ENCODE measurements at regions not wholly inside any gene's neighbourhood (a gene's known extent, or its start where the extent isn't known, plus 50 kb on each side); places are given as distances from the start of the nearest gene placed in this dataset.

- POLR2A ChIA-PET: no interaction called here
- H3K9me3 ChIP-seq (ENCODE audit: control insufficient read depth in 1 of 2, insufficient read depth in 1 of 2, low read depth in 1 of 2, low read length in 2 of 2): no peaks in the 10 kb centered on the region
Observed at GRCh38 chr1:193406901-193407300, 220.5 kb upstream of the B3GALT2 start.

More at GRCh38 chr1:193406901-193407300, 220.5 kb upstream of the B3GALT2 start:
- Histone ChIP-seq H4K20me1 (ENCODE audit: insufficient read depth) (no peaks in the 10 kb centered on the region), H3K27me3 (ENCODE audit: insufficient read depth, low read length) (no peaks in the 10 kb centered on the region), H3K4me1 (ENCODE audit: control insufficient read depth in 1 of 2, insufficient read depth in 2 of 2, low read length in 2 of 2) (no peaks in the 10 kb centered on the region), H3K4me2 (ENCODE audit: low read length) (no peak overlapping the region), H3K9me2 (ENCODE audit: insufficient read depth) (no peaks in the 10 kb centered on the region), H3K36me3 (ENCODE audit: control insufficient read depth in 1 of 2, insufficient read depth in 2 of 2, low read length in 2 of 2) (no peaks in the 10 kb centered on the region), H2AFZ (ENCODE audit: low read depth, low read length, poor library complexity, severe bottlenecking) (no peak overlapping the region), H3K79me2 (ENCODE audit: insufficient read depth, low read length) (no peaks in the 10 kb centered on the region), H3K27ac (ENCODE audit: low read depth, low read length) (no peak overlapping the region), H3K9ac (ENCODE audit: low read length) (no peak overlapping the region), H3K4me3 (replicated peaks in 1 of 2; ENCODE audit: low read depth in 1 of 2, low read length in 2 of 2) (no peak overlapping the region)
- intact Hi-C loops (cut with micrococcal nuclease): loop anchor here (2.0 kb wide), 2 partner anchors 348 to 888 kb away; no protein-coding TSS in a partner anchor
- CTCF ChIA-PET: no interaction called here
- no TSS peak for BruUV-seq (replicated peaks)
- RAD21 ChIA-PET (ENCODE audit: low non-redundant PET in 1 of 2, low total read pairs in 2 of 2, uncharacterized antibody in 2 of 2, unreplicated experiment in 2 of 2): no interaction called here
- ATAC-seq (peak; percentile 74), DNase-seq (ENCODE audit: low read depth, low spot score) (peak; percentile 19)
- no peak for TF ChIP-seq JUND (IDR thresholded peaks at IDR 0.05)
- TF ChIP-seq POLR2AphosphoS5 (IDR thresholded peaks at IDR 0.05; ENCODE audit: low read depth, low read length): no peak
- TF ChIP-seq EZH2 (IDR thresholded peaks at IDR 0.05): no peak
- TF ChIP-seq ATF3 (IDR thresholded peaks at IDR 0.05): no peak
- TF ChIP-seq, protein P1, sequence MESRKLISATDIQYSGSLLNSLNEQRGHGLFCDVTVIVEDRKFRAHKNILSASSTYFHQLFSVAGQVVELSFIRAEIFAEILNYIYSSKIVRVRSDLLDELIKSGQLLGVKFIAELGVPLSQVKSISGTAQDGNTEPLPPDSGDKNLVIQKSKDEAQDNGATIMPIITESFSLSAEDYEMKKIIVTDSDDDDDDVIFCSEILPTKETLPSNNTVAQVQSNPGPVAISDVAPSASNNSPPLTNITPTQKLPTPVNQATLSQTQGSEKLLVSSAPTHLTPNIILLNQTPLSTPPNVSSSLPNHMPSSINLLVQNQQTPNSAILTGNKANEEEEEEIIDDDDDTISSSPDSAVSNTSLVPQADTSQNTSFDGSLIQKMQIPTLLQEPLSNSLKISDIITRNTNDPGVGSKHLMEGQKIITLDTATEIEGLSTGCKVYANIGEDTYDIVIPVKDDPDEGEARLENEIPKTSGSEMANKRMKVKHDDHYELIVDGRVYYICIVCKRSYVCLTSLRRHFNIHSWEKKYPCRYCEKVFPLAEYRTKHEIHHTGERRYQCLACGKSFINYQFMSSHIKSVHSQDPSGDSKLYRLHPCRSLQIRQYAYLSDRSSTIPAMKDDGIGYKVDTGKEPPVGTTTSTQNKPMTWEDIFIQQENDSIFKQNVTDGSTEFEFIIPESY (IDR thresholded peaks at IDR 0.05; ENCODE audit: extremely low read depth, insufficient replicate concordance, low read length): no peak
- TF ChIP-seq CBX3 (IDR thresholded peaks at IDR 0.05; ENCODE audit: low read depth): no peak
- TF ChIP-seq MAX (IDR thresholded peaks at IDR 0.05): no peak
- no peak for TF ChIP-seq ELF1 (IDR thresholded peaks at IDR 0.05; ENCODE audit: borderline replicate concordance, low read depth)
- TF ChIP-seq, protein P2, sequence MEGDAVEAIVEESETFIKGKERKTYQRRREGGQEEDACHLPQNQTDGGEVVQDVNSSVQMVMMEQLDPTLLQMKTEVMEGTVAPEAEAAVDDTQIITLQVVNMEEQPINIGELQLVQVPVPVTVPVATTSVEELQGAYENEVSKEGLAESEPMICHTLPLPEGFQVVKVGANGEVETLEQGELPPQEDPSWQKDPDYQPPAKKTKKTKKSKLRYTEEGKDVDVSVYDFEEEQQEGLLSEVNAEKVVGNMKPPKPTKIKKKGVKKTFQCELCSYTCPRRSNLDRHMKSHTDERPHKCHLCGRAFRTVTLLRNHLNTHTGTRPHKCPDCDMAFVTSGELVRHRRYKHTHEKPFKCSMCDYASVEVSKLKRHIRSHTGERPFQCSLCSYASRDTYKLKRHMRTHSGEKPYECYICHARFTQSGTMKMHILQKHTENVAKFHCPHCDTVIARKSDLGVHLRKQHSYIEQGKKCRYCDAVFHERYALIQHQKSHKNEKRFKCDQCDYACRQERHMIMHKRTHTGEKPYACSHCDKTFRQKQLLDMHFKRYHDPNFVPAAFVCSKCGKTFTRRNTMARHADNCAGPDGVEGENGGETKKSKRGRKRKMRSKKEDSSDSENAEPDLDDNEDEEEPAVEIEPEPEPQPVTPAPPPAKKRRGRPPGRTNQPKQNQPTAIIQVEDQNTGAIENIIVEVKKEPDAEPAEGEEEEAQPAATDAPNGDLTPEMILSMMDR (IDR thresholded peaks at IDR 0.05 in 2 of 3, conservative IDR thresholded peaks at IDR 0.05 in 1 of 3; ENCODE audit: borderline replicate concordance in 1 of 3, insufficient read depth in 1 of 3, low read depth in 2 of 3, low read length in 2 of 3): peak; percentile 47 to 77 (median 65); a peak in 5 of 6 replicates
- no peak for TF ChIP-seq YY1 (IDR thresholded peaks at IDR 0.05; ENCODE audit: extremely low read depth, insufficient replicate concordance, low read depth, low read length)
- no peak for TF ChIP-seq SIN3A (IDR thresholded peaks at IDR 0.05; ENCODE audit: low read depth)
- TF ChIP-seq ZFX (IDR thresholded peaks at IDR 0.05): no peak
- no peak for TF ChIP-seq EZH2phosphoT487 (IDR thresholded peaks at IDR 0.05; ENCODE audit: borderline replicate concordance)
- TF ChIP-seq, protein P3, sequence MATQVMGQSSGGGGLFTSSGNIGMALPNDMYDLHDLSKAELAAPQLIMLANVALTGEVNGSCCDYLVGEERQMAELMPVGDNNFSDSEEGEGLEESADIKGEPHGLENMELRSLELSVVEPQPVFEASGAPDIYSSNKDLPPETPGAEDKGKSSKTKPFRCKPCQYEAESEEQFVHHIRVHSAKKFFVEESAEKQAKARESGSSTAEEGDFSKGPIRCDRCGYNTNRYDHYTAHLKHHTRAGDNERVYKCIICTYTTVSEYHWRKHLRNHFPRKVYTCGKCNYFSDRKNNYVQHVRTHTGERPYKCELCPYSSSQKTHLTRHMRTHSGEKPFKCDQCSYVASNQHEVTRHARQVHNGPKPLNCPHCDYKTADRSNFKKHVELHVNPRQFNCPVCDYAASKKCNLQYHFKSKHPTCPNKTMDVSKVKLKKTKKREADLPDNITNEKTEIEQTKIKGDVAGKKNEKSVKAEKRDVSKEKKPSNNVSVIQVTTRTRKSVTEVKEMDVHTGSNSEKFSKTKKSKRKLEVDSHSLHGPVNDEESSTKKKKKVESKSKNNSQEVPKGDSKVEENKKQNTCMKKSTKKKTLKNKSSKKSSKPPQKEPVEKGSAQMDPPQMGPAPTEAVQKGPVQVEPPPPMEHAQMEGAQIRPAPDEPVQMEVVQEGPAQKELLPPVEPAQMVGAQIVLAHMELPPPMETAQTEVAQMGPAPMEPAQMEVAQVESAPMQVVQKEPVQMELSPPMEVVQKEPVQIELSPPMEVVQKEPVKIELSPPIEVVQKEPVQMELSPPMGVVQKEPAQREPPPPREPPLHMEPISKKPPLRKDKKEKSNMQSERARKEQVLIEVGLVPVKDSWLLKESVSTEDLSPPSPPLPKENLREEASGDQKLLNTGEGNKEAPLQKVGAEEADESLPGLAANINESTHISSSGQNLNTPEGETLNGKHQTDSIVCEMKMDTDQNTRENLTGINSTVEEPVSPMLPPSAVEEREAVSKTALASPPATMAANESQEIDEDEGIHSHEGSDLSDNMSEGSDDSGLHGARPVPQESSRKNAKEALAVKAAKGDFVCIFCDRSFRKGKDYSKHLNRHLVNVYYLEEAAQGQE (IDR thresholded peaks at IDR 0.05; ENCODE audit: low read depth): no peak
- peak; percentile 65 for TF ChIP-seq RAD21 (IDR thresholded peaks at IDR 0.05; ENCODE audit: low read depth)
- no peak for TF ChIP-seq TCF7L2 (IDR thresholded peaks at IDR 0.05; ENCODE audit: borderline replicate concordance, extremely low read depth, insufficient read depth, insufficient read length)
- no peak for TF ChIP-seq ZNF274 (IDR thresholded peaks at IDR 0.05; ENCODE audit: low read depth, low read length)
- no peak for TF ChIP-seq FOSL1 (IDR thresholded peaks at IDR 0.05; ENCODE audit: low read depth)

All from HCT116 (cell line).